ENCODE measurements at regions not wholly inside any gene's neighbourhood (a gene's known extent, or its start where the extent isn't known, plus 50 kb on each side); places are given as distances from the start of the nearest gene placed in this dataset.

GRCh38 chr2:215711471-215712034, 275.7 kb upstream of the FN1 start:
- Histone ChIP-seq H4K91ac (replicated peaks; ENCODE audit: insufficient read length, low read length) (no peak overlapping the region), H3K23me2 (ENCODE audit: low read depth, low read length) (no peaks in the 10 kb centered on the region; the same call in 1 of the 2 replicates), H2AK5ac (ENCODE audit: low read depth, low read length) (no peak overlapping the region), H3K9me3 (ENCODE audit: insufficient read depth in 2 of 2, low read depth in 1 of 2, low read length in 1 of 2) (no peaks in the 10 kb centered on the region; a peak in 1 of 4 replicates), H4K8ac (ENCODE audit: extremely low read depth, insufficient read depth, low read length) (no peak overlapping the region), H3K18ac (ENCODE audit: extremely low read depth, low read length) (no peak overlapping the region), H3K36me3 (ENCODE audit: control insufficient read depth in 2 of 4, insufficient read depth in 4 of 4, low read length in 3 of 4) (no peaks in the 10 kb centered on the region), H3K79me2 (ENCODE audit: control insufficient read depth in 1 of 2, insufficient read depth in 2 of 2, low read length in 2 of 2) (no peaks in the 10 kb centered on the region), H3K4ac (replicated peaks; ENCODE audit: insufficient read length, low read depth, low read length) (no peak overlapping the region), H3K56ac (replicated peaks; ENCODE audit: insufficient read length, low read depth, low read length) (no peak overlapping the region), H2BK15ac (ENCODE audit: low read length) (no peak overlapping the region), H3K27ac (ENCODE audit: low read depth, low read length) (no peak overlapping the region), H3K79me1 (ENCODE audit: low read depth, low read length) (no peaks in the 10 kb centered on the region), H4K5ac (ENCODE audit: insufficient read length, low read depth, low read length) (no peak overlapping the region), H3K4me3 (ENCODE audit: extremely low read depth in 1 of 4, insufficient read depth in 2 of 4, low read depth in 3 of 4, low read length in 4 of 4) (no peak overlapping the region), H3K4me1 (replicated peaks in 1 of 4; ENCODE audit: control insufficient read depth in 3 of 4, insufficient read depth in 4 of 4, low read length in 3 of 4) (no peaks in the 10 kb centered on the region), H2BK5ac (ENCODE audit: low read depth, low read length) (no peak overlapping the region), H2AFZ (ENCODE audit: low read length) (no peak overlapping the region), H4K20me1 (replicated peaks in 1 of 2; ENCODE audit: control insufficient read depth in 1 of 2, insufficient read depth in 2 of 2, low read length in 2 of 2) (no peaks in the 10 kb centered on the region), H2BK20ac (ENCODE audit: low read length) (no peak overlapping the region), H3K14ac (ENCODE audit: insufficient read length) (no peak overlapping the region), H3K23ac (ENCODE audit: insufficient read length) (no peak overlapping the region), H3K27me3 (replicated peaks in 1 of 4; ENCODE audit: control insufficient read depth in 3 of 4, extremely low read depth in 1 of 4, insufficient read depth in 3 of 4, low read length in 3 of 4) (no peaks in the 10 kb centered on the region; a peak in 1 of 7 replicates), H3K9ac (replicated peaks in 1 of 4; ENCODE audit: extremely low read depth in 1 of 4, low read depth in 3 of 4, low read length in 3 of 4) (no peak overlapping the region), H2BK120ac (replicated peaks; ENCODE audit: low read depth, low read length) (no peak overlapping the region), H2BK12ac (ENCODE audit: low read depth, low read length) (no peak overlapping the region), H3K4me2 (ENCODE audit: insufficient read depth in 1 of 2, low read depth in 2 of 2, low read length in 2 of 2) (no peak overlapping the region)
- ChIA-PET POLR2A (ENCODE audit: partially characterized antibody) (no interaction called here), CTCF (ENCODE audit: partially characterized antibody) (interaction anchor here (1.2 kb wide), 1 partner anchor 99 kb away, joined by 3 read pairs; no protein-coding TSS in a partner anchor)
- WGBS, 2 experiments (ENCODE audit: extremely low coverage in 1 of 2, insufficient coverage in 1 of 2, insufficient read length in 1 of 2, insufficient replicate concordance in 2 of 2, low coverage in 1 of 2, low lambda C conversion rate in 2 of 2, missing lambda C conversion rate in 1 of 2), result 81% methylated on average over 2 of the region's 2 CpGs; no CpG with 5 or more reads in 1 of the 2 experiments
- DNase-seq (ENCODE audit: low read depth in 1 of 2, low spot score in 2 of 2), result no peak
- FAIRE-seq, result no peak
- TF ChIP-seq RAD21 (IDR thresholded peaks at IDR 0.05 in 1 of 2, conservative IDR thresholded peaks at IDR 0.05 in 1 of 2; ENCODE audit: low read depth in 2 of 2, low read length in 2 of 2) (no peak), RFX5 (IDR thresholded peaks at IDR 0.05; ENCODE audit: borderline replicate concordance, low read depth, low read length) (no peak), E2F6 (IDR thresholded peaks at IDR 0.05) (no peak), POU5F1 (IDR thresholded peaks at IDR 0.05; ENCODE audit: low read depth, low read length) (no peak), TAF1 (IDR thresholded peaks at IDR 0.05; ENCODE audit: low read depth, low read length) (no peak), RNF2 (IDR thresholded peaks at IDR 0.05; ENCODE audit: borderline replicate concordance, low read depth, low read length, missing control alignments, poor library complexity, severe bottlenecking) (no peak), CTBP2 (IDR thresholded peaks at IDR 0.05; ENCODE audit: borderline replicate concordance, insufficient read depth, insufficient read length, low read length) (no peak), KDM5A (IDR thresholded peaks at IDR 0.05; ENCODE audit: low read length) (no peak), CBX5 (IDR thresholded peaks at IDR 0.05; ENCODE audit: low read depth, low read length) (no peak), PHF8 (conservative IDR thresholded peaks at IDR 0.05; ENCODE audit: low read depth, low read length) (no peak), SIN3A (conservative IDR thresholded peaks at IDR 0.05 in 1 of 2, IDR thresholded peaks at IDR 0.05 in 1 of 2; ENCODE audit: low read depth in 1 of 2, low read length in 2 of 2) (no peak), KDM4A (IDR thresholded peaks at IDR 0.05; ENCODE audit: low read depth, low read length, severe bottlenecking) (no peak)

Data from H1 (cell line).